ENCODE measurements at regions not wholly inside any gene's neighbourhood (a gene's known extent, or its start where the extent isn't known, plus 50 kb on each side); places are given as distances from the start of the nearest gene placed in this dataset.

DNA sequence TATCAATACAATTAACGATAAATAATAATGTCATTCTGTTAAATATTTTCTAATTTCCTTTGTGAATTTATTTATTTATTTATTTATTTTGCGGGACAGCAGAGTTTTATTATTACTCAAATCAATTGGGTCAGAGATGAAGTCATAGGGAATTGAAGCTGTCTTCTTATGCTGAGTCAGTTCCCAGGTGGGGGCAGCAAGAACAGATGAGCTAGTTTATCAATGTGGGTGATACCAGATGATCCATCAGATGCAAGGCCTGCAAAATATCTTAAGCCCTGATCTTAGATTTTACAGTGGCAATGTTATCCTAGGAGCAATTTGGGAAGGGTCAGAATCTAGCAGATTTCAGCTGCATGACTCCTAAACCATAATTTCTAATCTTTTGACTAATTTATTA, 1050.3 kb downstream of the OTOL1 start:
- 84 to 87% methylated on average over 2 of the region's 2 CpGs for WGBS, 2 donors
- TF ChIP-seq CTCF (IDR thresholded peaks at IDR 0.05), result no peak
- TF ChIP-seq POLR2AphosphoS5 (IDR thresholded peaks at IDR 0.05), result no peak
- no peak for TF ChIP-seq EP300 (IDR thresholded peaks at IDR 0.05)
- no peak for TF ChIP-seq POLR2A (IDR thresholded peaks at IDR 0.05)
- no peaks in the 10 kb centered on the region for H3K9me3 ChIP-seq
- no peaks in the 10 kb centered on the region for H3K4me1 ChIP-seq
- no peaks in the 10 kb centered on the region for H3K27me3 ChIP-seq
- no peak overlapping the region for H3K4me3 ChIP-seq
- no peak for DNase-seq
- H3K36me3 ChIP-seq, result no peaks in the 10 kb centered on the region
- H3K27ac ChIP-seq, result no peak overlapping the region
- no peak for ATAC-seq (ENCODE audit: low FRiP score in 2 of 2)

- Histone ChIP-seq H3K27ac (no peak overlapping the region), H3K36me3 (no peaks in the 10 kb centered on the region), H3K9me3 (no peaks in the 10 kb centered on the region), H3K4me1 (no peaks in the 10 kb centered on the region), H3K27me3 (no peaks in the 10 kb centered on the region), H3K4me3 (no peak overlapping the region)
- no peak for DNase-seq
- ATAC-seq (ENCODE audit: low FRiP score in 2 of 2), result no peak
- no peak for TF ChIP-seq POLR2AphosphoS5 (IDR thresholded peaks at IDR 0.05)
- TF ChIP-seq POLR2A (IDR thresholded peaks at IDR 0.05), result no peak
- TF ChIP-seq EP300 (IDR thresholded peaks at IDR 0.05), result no peak
- TF ChIP-seq CTCF (IDR thresholded peaks at IDR 0.05), result no peak
- whole genome bisulfite sequencing, 2 donors, result 86 to 87% methylated on average over 3 of the region's 3 CpGs
These were observed 1050.7 kb downstream of the OTOL1 start for GRCh38 chr3:162547321-162547720.

DNA sequence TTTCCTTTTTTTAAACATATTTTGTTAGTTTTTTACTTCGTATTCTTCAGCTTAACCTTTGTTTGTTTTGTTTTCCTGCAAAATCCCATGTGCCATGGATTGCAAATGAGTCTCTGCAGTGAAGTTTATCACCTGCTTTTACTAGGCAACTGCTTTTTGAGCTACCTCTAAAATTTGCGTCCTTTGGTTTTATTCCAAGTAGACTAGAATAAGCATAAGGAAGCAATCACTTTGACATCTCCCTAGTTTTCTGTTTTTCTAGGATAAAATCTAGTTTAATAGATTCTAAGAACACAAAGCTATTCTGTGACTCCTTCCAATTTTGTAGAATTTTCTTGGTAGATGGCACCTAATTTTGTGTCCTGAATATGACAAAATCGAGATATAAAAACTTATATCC, 1059.2 kb downstream of the OTOL1 start:
- Histone ChIP-seq H3K4me3 (no peak overlapping the region), H3K27me3 (no peaks in the 10 kb centered on the region), H3K36me3 (no peaks in the 10 kb centered on the region), H3K4me1 (no peaks in the 10 kb centered on the region), H3K27ac (no peak overlapping the region), H3K9me3 (no peaks in the 10 kb centered on the region)
- ATAC-seq (ENCODE audit: low FRiP score in 2 of 2), result no peak
- DNase-seq, result no peak
- TF ChIP-seq POLR2AphosphoS5 (IDR thresholded peaks at IDR 0.05) (no peak), EP300 (IDR thresholded peaks at IDR 0.05) (no peak), CTCF (IDR thresholded peaks at IDR 0.05) (no peak), POLR2A (IDR thresholded peaks at IDR 0.05) (no peak)
- WGBS, 2 donors, result 58 to 65% methylated on average over 3 of the region's 3 CpGs

- H3K36me3 ChIP-seq, result no peaks in the 10 kb centered on the region
- no peaks in the 10 kb centered on the region for H3K9me3 ChIP-seq
- ATAC-seq (ENCODE audit: low FRiP score in 2 of 2), result no peak
These were observed 1061.4 kb downstream of the OTOL1 start for GRCh38 chr3:162558016-162558415.

More at GRCh38 chr3:162558016-162558415, 1061.4 kb downstream of the OTOL1 start:
- Histone ChIP-seq H3K27me3 (no peaks in the 10 kb centered on the region), H3K4me3 (no peak overlapping the region), H3K4me1 (no peaks in the 10 kb centered on the region), H3K27ac (no peak overlapping the region)
- no peak for TF ChIP-seq POLR2A (IDR thresholded peaks at IDR 0.05)
- no peak for TF ChIP-seq EP300 (IDR thresholded peaks at IDR 0.05)
- TF ChIP-seq CTCF (IDR thresholded peaks at IDR 0.05), result no peak
- no peak for TF ChIP-seq POLR2AphosphoS5 (IDR thresholded peaks at IDR 0.05)
- DNase-seq, result no peak
- WGBS, 2 donors, result 61 to 80% methylated on average over 3 of the region's 3 CpGs

Measured in upper lobe of left lung (tissue), 6 donors.